Nephron progenitor cell (in vitro differentiated cells): ENCODE measurements at regions not wholly inside any gene's neighbourhood (a gene's known extent, or its start where the extent isn't known, plus 50 kb on each side); places are given as distances from the start of the nearest gene placed in this dataset.

Source experiments
- DNase-seq: peaks from one replicate; pipeline ENCODE4 v3.0.0; 2021
- H3K27ac Mint-ChIP-seq: 2 replicates; pipeline ENCODE4 v1.8.0; 2021; ENCODE audit warnings: mild to moderate bottlenecking, moderate library complexity, mixed read lengths
- H3K27me3 Mint-ChIP-seq: 2 replicates; pipeline ENCODE4 v1.8.0; 2021; ENCODE audit warnings: mild to moderate bottlenecking, low read depth, mixed read lengths; ENCODE audit not compliant: poor library complexity
- H3K36me3 Mint-ChIP-seq: 2 replicates; pipeline ENCODE4 v1.8.0; 2021; ENCODE audit warnings: low read depth, mixed read lengths
- H3K4me1 Mint-ChIP-seq: 2 replicates; pipeline ENCODE4 v1.8.0; 2021; ENCODE audit warnings: mixed read lengths
- H3K4me3 Mint-ChIP-seq: 2 replicates; pipeline ENCODE4 v1.8.0; 2021; ENCODE audit warnings: mild to moderate bottlenecking, moderate library complexity, mixed read lengths
- H3K9me3 Mint-ChIP-seq: 2 replicates; pipeline ENCODE4 v1.8.0; 2021; ENCODE audit warnings: mild to moderate bottlenecking, moderate library complexity, mixed read lengths
- TF ChIP-seq, protein P1 (sequence below): fragments of 200-600 bp; sonication (generic); IDR thresholded peaks from 2 replicates; pipeline ENCODE4 v1.5.0; 2021; ENCODE audit warnings: antibody characterized with exemption

GRCh38 chr11:34744511-34744910 lies 123.6 kb downstream of the EHF start:
- TF ChIP-seq, protein P1, sequence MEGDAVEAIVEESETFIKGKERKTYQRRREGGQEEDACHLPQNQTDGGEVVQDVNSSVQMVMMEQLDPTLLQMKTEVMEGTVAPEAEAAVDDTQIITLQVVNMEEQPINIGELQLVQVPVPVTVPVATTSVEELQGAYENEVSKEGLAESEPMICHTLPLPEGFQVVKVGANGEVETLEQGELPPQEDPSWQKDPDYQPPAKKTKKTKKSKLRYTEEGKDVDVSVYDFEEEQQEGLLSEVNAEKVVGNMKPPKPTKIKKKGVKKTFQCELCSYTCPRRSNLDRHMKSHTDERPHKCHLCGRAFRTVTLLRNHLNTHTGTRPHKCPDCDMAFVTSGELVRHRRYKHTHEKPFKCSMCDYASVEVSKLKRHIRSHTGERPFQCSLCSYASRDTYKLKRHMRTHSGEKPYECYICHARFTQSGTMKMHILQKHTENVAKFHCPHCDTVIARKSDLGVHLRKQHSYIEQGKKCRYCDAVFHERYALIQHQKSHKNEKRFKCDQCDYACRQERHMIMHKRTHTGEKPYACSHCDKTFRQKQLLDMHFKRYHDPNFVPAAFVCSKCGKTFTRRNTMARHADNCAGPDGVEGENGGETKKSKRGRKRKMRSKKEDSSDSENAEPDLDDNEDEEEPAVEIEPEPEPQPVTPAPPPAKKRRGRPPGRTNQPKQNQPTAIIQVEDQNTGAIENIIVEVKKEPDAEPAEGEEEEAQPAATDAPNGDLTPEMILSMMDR: no peak
- H3K4me3 Mint-ChIP-seq: no peak overlapping the region
- H3K27ac Mint-ChIP-seq: no peak overlapping the region
- DNase-seq: no peak
- H3K4me1 Mint-ChIP-seq: no peaks in the 10 kb centered on the region
- H3K36me3 Mint-ChIP-seq: peaks cover 30% of the 10 kb centered on the region
- H3K27me3 Mint-ChIP-seq: no peaks in the 10 kb centered on the region
- peaks cover 28% of the 10 kb centered on the region for H3K9me3 Mint-ChIP-seq

DNA sequence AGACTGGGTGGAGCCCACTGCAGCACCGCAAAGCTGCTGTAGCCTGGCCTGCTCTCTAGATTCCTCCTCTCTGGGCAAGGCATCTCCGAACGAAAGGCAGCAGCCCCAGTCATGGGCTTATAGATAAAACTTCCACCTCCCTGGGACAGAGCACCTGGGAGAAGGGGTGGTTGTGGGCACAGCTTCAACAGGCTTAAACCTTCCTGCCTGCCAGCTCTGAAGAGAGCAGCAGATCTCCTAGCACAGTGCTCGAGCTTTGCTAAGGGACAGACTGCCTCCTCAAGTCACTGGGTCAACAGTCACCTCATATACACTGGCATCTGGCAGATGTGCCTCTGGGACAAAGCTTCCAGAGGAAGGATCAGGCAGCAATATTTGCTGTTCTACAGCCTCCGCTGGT lies 117.3 kb downstream of the EHF start:
- no peak overlapping the region for H3K4me3 Mint-ChIP-seq
- H3K9me3 Mint-ChIP-seq: peaks cover 73% of the 10 kb centered on the region
- no peak for DNase-seq
- no peaks in the 10 kb centered on the region for H3K4me1 Mint-ChIP-seq
- TF ChIP-seq, protein P1: no peak
- peaks cover 70% of the 10 kb centered on the region for H3K36me3 Mint-ChIP-seq
- H3K27ac Mint-ChIP-seq: no peak overlapping the region
- H3K27me3 Mint-ChIP-seq: peaks cover 5% of the 10 kb centered on the region

DNA sequence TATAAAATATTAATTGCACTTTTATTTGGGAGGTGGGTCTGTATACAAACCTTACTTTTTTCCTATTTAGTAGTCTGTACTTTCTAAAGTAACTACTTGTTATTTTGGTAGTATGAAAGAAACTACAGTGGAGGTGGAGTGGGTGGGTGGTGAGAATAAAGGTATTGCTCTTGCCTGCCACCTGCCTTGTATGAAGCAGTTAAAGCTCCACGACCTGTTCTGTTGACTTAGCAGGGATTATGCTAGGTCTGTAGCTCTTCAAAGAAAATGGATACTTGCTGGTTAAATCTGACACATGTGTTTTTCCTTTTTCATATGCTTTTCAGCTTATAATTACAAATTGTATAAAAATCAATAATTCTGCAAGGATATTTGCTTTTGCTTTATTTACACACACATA lies 111.9 kb downstream of the EHF start:
- H3K27me3 Mint-ChIP-seq: peaks cover 11% of the 10 kb centered on the region
- no peak overlapping the region for H3K27ac Mint-ChIP-seq
- peaks cover 28% of the 10 kb centered on the region for H3K9me3 Mint-ChIP-seq
- DNase-seq: no peak
- peaks cover 99% of the 10 kb centered on the region for H3K36me3 Mint-ChIP-seq
- TF ChIP-seq, protein P1: no peak
- no peaks in the 10 kb centered on the region for H3K4me1 Mint-ChIP-seq
- H3K4me3 Mint-ChIP-seq: no peak overlapping the region

GRCh38 chr11:34731603-34732002 lies 110.7 kb downstream of the EHF start:
- TF ChIP-seq, protein P1: no peak
- H3K4me3 Mint-ChIP-seq: no peak overlapping the region
- peaks cover 16% of the 10 kb centered on the region for H3K9me3 Mint-ChIP-seq
- peaks cover 7% of the 10 kb centered on the region for H3K27me3 Mint-ChIP-seq
- H3K4me1 Mint-ChIP-seq: no peaks in the 10 kb centered on the region
- no peak for DNase-seq
- H3K36me3 Mint-ChIP-seq: peaks cover 99% of the 10 kb centered on the region
- no peak overlapping the region for H3K27ac Mint-ChIP-seq

- TF ChIP-seq, protein P1: no peak
- Mint-ChIP-seq H3K4me3 (no peak overlapping the region), H3K36me3 (peaks cover 99% of the 10 kb centered on the region), H3K27ac (peak overlapping the region; percentile 4), H3K4me1 (no peaks in the 10 kb centered on the region), H3K27me3 (peaks cover 7% of the 10 kb centered on the region), H3K9me3 (peaks cover 7% of the 10 kb centered on the region)
- no peak for DNase-seq
Measured at GRCh38 chr11:34730544-34731295, 109.8 kb downstream of the EHF start.

- TF ChIP-seq, protein P1: no peak
- peaks cover 98% of the 10 kb centered on the region for H3K36me3 Mint-ChIP-seq
- H3K27me3 Mint-ChIP-seq: peaks cover 7% of the 10 kb centered on the region
- DNase-seq: no peak
- no peak overlapping the region for H3K4me3 Mint-ChIP-seq
- no peaks in the 10 kb centered on the region for H3K4me1 Mint-ChIP-seq
- H3K9me3 Mint-ChIP-seq: peaks cover 11% of the 10 kb centered on the region
- no peak overlapping the region for H3K27ac Mint-ChIP-seq
Measured at GRCh38 chr11:34728609-34729008, 107.7 kb downstream of the EHF start.
